UCSD-AML1 (cell line): ENCODE measurements at regions not wholly inside any gene's neighbourhood (a gene's known extent, or its start where the extent isn't known, plus 50 kb on each side); places are given as distances from the start of the nearest gene placed in this dataset.
"Not testable (repeated sequence)": the region's sequence is repeated elsewhere in the genome, so short reads cannot be mapped to it uniquely, and the experiment has no call there.

Experiments used
- DNase-seq: peaks from one replicate; lab custom pipeline; 2025; ENCODE audit not compliant: unreplicated experiment; lab: John Stamatoyannopoulos, UW

DNA sequence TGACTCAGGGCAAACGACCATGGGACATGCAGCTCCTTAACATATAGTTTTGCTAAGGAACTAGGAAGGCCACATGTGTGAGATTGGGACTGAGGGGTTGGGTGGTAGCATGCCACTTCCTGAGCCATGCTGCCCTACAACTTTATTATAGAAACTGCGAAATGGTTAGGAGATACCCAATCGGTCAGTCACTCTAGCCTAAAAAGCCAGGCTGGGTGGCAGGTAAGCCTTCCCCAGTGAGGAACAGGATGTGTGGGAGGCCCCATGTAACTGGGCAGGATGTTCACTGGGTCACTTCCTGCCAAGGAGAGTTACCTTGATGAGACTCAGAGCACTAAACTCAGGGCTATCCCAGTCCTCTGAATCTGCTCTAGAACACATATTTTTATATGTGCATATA is 123.5 kb downstream of the MAP3K7 start:
- peak; percentile 13 for DNase-seq

DNA sequence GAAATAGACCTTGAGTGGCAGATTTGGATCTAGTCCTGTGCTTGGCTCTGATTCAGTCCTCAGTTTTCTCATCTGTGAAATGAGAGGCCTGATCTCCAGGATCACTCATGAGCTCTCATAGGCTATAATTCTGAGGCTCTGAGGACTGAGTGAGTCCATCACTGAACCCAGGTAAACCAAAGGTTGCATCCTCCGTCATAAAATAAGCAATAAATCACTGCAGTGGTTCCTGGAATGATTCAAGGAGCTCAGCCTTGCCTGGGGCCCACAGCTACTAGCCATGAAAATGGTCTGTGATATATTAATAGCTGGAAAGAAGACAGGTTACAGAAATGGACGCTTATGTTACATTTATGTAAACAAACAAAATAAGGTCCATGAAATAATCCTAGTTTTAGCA is 124.8 kb downstream of the MAP3K7 start:
- no peak for DNase-seq

DNA sequence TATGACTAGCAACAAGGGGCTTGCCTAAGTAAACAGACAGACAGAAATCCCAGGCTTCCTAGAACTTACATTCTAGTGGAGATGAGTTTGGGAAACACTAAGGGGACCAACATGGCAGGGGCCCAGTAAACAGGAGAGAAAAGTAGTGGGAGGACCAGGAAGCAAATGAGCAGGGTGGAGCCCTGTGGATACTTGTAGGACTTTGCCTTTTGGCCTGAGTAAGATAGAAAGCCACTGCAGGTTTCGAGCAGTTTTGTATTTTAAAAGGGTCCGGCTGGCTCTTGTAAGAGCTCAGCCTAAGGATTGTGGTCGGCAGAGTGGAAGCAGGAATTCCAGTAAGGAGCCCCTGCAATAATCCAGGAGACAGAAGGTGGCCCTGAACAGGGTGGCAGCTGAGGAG is 125.5 kb downstream of the MAP3K7 start:
- DNase-seq, result no peak

DNA sequence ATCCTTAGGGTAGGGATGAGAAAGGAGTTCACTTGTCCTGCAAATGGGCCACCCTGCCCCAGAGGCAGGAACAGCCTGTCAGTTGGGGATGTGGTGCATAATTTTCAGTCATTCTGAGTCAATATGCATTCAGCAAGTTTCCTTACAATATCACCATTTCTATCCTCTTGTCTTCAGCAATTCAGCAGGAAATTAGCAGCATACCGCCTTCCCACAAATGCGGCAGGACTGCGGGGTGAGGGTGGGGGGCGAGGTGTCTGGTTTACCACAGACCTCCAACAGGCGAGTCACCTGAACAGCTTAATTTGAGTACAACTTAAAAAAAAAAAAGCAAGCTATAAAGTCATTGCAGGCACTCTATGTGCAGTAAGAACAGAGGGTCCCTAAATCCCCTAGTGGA is 126.8 kb downstream of the MAP3K7 start:
- DNase-seq, result no peak

DNA sequence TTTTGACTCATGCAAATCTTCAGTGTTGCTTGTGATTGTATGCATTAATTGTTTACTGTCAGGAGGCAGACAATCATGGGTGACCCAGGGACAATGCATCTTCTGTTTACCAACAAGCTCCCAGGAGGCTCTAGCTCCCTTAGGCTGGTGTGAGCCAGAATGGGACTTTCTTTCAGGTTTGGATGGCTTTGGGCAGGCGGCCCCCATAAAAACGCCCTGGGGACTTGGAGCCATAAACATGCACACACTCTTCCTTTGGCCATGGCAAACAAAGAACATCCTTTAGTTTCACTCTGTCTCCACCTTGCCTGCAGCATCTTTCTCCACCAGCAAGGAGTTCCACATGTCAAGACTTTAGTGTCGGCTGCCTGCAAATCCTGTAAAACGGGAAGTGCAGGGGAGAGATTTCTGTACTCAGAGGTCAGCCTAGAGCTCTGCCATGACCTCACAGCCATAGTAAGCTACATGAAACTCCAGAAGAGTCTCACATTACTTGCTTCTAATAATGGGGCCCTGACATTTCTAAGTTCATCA is 127.6 kb downstream of the MAP3K7 start:
- no peak for DNase-seq

DNA sequence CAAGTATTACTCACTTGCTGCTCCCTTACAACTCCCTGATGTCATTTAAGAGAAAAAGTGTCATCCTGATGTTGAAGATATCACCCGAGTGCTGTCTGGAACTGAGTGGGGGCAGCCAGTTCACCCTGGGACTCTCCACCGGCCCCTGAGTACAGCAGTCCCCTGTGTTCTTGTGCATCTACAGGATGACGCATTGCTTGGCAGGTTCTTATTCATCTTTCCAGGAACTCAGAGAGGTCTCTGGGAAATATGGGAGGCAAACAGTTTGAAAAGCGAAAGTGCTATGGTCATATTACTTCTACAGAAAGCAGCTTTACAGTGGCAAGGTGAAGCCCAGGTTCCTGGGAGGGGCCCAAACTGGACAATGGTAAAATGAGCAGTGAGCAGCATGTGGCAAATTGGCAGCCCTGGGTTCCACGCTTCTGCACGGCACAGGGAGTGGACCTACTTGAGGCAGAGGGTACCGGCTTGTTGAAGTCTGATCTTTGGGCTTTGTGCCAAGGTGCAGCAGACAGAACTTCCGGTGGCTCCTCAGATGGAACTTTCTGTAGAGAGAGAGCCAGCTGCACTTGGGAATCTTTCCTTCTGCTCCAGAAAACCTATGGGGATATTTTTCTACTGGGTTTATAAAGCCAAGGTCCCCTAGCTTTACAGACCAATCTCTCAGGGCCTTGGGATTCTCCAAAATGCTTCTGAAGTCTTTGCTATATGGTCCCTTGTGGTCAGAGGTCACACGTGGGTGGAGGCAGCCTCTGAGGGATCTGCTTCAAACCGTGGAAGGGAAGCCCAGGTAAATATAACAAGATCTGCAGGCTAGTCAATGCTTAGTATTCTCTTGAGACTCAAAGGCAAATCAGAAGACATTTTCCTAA is 128.3 kb downstream of the MAP3K7 start:
- DNase-seq, result no peak

DNA sequence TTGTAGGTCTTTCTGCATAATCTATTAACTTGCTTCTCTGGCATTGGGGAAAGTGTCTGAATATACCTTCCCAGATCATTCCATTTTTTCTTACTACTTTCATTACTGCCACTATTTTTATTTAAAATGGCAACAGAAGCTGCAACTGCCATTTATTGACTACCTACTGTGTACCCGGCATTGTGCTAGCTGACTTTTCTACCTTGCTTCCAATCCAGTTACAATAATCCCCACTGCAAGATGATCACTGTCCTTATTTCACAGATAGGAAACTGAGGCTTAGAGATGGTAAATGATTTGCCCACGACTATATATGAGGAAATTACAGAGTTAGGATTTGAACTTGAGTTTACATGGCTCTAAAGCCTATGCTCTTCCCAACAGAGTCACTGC is 129.0 kb downstream of the MAP3K7 start:
- DNase-seq, result no peak

DNA sequence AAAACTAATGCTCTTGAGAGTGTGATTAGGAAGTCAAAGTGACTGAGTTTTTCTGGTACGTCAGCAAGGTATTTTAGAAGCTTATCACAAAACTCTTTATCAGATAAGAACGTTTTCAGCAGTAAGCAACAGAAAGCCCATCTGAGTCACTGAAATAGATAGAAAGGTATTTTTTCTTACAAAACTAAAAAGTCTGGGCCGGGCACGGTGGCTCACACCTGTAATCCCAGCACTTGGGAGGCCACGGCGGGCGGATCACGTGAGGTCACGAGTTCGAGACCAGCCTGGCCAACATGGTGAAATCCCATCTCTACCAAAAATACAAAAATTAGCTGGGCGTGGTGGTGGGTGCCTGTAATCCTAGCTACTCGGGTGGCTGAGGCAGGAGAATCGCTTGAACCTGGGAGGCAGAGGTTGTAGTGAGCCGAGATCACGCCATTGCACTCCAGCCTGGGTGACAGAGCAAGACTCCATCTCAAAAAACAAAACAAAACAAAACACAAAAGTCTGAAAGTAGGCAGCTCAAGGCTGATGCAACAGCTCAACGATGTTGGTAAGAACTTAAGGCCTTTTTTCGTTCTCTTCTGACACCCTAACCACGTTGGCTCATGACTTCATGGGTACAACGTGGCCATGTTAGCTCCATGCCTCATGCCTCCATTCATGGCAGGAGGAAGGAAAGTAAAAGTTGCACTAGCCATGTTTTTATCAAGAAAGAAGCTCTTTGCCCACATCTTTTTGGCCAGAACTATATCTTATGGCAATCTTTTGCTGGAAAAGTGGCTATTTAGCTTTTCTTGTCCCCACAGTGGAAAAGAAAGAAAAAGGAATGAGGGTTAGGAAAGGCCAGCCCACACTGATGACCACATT is 129.6 kb downstream of the MAP3K7 start:
- not testable (repeated sequence) for DNase-seq

DNA sequence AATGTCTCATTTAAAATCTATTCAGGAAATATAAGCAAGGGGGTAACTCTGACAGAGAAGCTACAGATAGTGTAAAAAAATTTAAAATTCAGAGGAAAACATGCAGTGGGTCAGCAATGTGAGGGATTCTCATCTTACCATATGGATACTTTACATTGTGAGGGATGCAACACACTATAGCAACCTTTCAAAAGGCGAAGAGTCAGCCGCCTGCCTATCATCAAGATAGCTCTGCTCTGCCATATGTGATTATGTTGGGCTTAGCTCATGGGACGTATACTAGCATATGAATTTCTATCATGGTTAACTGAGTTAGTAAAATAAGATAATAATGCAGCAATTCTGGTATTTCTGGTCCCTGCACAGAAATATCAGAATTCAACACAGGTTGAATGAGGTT is 130.9 kb downstream of the MAP3K7 start:
- no peak for DNase-seq

DNA sequence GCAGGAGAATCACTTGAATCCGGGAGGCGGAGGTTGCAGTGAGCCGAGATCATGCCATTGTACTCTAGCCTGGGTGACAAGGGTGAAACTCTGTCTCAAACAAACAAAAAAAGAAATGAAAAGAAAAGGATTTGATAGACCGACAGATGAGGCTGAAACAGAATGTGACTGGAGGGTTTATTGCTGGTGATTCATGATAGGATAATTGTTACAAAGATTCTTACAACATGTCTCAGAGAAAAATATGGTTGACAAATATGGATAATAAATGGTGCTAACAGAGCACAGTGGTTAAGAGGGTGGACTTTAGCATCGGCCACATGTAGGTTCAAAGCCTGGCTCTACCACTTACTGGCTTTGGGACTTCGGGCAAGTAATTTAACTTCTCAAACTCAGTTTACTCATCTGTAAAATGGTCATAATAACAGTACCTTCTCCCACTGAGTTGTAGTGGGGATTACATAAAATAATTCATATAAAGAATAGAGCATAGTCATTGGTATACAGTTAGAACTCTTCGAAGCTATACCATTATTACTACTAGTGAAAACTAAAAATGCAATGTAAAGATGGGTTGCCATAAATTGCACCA is 131.9 kb downstream of the MAP3K7 start:
- no peak for DNase-seq

DNA sequence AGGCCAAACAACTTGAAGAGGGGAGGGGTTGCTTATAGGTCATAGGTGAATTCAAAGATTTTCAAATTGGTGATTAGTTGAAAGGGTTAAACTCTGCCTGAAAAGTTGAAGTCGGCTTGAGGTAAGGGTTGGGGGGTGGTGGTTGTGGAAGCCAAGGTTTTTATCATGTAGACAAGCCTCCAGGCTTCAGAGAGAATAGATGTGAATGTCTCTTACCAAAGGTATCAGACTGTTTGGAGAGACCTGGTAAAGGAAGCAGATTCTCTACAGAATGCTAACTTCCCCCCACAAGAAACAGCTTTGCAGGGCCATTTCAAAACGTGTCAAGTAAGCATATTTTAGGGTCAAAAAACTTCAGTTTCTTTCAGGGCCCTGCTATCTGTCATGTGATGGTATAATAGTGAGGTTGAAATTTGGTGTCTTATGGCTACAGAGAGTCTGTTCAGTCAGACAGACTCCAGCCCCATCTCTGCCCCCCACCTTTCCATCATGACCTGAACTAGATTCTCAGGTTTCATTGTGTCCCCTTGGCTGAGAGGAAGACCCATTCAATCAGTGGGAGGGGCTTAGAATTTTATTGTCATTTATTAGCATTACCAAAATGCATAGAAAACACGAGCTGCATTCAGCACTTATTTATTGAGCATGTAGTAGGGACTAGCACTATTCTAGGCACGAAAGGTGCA is 136.5 kb downstream of the MAP3K7 start:
- no peak for DNase-seq

DNA sequence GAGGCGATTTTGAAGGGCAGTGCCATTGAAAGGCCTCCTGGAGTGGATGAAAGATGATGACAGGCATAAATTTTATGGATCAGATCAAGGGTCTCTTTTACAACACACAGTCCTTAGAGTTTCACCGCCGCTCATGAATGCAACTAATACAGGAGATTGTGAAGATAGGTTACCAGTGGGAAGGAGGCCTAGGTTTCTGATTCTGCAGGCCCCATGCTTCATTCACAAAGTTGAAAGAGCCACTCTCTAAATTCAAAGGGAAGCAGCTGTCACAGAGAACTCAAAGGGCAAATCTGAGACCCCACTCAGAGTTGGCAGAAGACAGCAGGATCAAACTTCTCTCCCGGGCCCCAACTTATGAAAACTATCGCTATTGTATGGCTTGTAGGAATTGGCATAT is 137.6 kb downstream of the MAP3K7 start:
- DNase-seq, result no peak

DNA sequence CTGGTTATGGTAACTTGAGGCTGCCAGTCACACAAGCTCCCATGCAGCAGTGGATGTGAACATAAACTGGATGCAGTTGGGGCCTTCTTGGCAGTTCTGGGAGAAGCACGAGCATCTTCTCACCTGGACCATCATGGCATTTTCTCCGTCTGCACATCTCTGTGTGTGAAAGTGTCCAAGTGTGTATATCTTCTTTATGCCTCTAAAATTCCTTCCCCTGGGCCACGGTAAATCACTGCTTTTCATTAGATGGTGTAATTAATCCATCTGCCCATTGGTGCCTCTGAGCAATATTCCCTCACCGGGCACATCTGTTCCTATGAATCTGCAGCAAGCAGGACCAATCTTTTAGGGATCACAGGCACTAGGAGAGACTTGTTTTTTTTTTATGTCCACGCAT is 138.0 kb downstream of the MAP3K7 start:
- DNase-seq, result no peak

DNA sequence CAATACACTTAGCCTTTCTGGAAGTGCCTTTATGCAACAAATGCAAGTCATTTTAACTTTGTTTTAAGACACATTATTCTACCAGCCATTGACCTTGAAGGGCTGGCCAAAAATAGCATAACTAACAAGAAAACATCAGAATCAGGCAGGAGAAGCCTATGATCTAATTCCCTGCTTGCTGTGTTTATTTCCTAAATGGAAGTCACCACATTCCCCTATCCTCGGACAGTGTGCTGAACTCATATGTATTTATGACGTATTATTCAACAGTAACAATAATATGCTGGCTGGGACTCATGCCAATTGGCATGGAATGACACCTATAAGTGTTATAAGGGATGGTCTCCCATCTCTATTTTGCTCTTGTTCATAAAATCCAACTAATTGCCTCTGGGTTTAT is 140.7 kb downstream of the MAP3K7 start:
- no peak for DNase-seq

DNA sequence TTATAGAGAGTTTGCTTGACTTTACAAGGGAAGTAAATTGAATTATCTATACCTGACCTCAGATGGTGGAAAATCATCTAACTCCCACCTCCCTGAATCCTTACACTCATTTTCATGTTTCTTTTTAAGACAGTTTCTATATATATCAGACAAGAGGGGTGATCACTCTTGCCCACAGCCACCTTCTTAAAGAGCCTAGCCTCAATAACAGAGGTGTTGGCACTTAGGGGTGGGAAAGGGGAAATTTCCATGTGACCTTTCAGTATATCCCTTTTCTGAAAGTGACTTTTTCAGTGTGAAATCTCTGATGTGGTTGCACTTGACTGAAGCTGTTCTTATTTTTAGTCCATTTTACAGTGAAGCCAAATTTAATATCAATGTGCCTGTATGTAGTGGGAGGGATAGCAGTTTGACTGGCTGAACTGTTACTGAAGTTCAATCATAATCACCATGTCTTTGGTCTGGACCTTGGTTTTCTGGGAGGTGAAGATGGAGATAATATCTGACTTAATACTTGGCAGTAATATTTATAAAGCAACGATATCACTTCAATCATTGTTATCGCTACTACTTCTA is 141.3 kb downstream of the MAP3K7 start:
- no peak for DNase-seq

DNA sequence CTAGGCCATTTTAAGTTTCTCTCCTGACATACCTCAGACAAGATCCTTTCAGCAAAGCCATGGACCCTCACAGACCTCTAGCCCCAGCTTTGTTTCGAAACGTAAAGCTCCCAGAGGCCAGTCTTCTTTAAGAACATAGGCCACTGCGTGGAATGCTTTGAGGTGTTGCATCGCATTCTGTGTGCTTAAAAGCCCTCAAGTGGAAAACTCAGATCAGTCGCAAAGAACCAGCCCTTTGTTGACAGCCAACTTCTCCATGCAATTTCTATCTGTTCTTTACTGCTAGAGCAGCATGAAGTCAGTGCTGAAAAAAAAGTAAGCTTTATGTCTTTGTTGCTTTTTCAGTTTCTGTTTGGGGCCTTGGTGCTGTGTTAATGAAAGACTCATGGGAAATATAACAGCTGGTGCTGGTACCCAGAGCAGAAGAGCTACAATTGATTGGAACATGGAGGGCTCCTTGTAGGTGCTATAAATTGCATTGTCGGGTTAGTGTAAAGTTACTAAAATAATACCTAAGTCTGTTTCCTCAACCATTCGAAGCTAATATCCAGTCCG is 142.6 kb downstream of the MAP3K7 start:
- no peak for DNase-seq

DNA sequence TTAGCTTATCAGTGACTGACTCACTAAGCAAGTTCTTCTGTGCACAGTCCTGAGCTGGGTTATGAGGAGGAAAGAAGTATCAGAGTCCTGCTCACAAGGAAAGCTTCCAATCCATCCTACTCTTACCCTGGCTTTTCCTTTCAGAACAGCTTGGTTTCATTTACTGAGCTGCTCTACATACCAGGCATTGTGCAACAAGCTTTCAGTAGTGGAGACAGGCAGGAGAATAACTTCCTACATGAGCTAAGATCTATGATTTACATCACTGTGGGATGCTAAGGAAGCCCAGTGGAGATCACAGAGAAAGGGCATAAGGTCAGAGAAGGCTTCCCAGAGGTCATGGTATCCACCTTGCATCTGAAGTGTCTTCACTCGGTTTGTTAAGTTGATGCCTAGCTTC is 144.5 kb downstream of the MAP3K7 start:
- no peak for DNase-seq

DNA sequence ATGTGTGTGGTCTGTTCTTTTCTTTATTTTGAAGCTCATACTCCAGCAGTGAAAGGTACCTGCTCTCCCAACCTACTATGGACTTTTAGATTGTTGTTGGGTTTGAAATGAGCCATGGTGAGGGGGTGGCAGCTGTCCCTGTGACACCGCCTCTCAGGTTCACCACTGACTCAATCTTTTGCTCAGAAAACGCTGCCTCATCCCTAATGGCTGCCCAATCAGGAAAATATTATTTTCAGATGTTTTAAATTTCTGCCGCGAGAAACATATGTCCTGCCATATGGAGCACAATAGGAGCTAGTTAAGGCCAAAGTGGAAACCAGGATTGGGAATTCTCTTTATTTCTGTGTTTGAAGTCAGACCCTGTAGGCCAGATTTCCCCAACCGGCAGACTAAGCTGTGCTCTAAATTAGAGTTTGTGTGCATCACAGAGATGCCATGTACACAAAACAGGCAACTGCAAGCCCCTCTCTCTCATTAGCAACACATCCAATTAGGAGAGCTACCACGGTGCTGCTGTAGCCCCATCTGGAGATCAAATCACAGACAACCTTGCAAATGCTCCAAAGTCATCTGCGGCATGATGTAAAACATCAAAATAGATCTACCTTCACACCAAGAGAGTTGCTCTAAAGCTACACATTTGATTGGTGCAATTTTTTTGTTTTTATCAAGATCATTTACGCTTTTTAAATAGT is 144.1 kb upstream of the BACH2 start:
- no peak for DNase-seq

DNA sequence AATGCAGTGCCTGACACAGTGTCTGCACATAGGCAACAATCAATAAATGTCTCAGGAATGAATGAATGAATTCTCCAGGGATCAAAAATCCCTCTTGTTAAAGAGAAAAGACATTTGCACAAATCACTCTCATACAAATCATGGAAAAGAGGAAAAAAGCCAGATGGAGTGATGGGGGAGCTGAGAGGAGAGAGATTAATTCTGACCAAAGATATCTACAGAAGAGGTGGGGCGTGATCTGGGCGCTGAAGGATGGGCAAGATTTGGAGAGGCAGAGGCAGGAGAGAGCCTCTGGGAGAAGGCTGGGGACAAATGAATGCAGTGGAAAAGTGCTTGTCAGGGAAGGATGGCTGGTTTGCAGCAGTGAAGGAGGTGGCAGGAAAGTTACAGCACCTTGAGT is 142.9 kb upstream of the BACH2 start:
- no peak for DNase-seq

DNA sequence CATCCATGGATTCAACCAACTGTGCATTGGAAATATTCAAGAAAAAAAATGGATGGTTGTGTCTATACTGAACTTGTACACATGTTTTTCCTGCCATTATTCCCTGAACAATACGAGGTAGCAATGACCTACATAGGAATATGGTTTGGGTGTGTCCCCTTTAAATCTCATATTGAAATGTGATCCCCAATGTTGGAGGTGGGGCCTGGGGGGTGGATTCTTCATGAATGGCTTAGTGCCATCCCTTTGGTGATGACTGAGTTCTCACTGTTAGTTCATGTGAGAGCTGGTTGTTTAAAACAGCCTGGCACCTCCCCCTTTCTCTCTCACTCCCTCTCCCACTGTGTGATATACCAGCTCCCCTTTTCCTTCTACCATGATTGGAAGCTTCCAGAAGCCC is 139.8 kb upstream of the BACH2 start:
- no peak for DNase-seq
